Thoracic aorta (tissue), 2 donors: ENCODE measurements at regions not wholly inside any gene's neighbourhood (a gene's known extent, or its start where the extent isn't known, plus 50 kb on each side); places are given as distances from the start of the nearest gene placed in this dataset.

Experiments used
- ATAC-seq: fragments of 150-250 bp; one replicate; pipeline ENCODE4 v1.8.0; 2017; ENCODE audit warnings: low read depth; ENCODE audit not compliant: insufficient number of reproducible peaks, low FRiP score
- DNase-seq: peaks from one replicate; pipeline ENCODE4 v3.0.0-alpha.2; 2020; ENCODE audit warnings: low spot score
- H3K27ac ChIP-seq, 2 donors: fragments of 200-600 bp; sonication (generic); 1 replicate in 1 of 2; 2 replicates in 1 of 2; pipeline ENCODE4 v1.5.1; 2016; ENCODE audit warnings: mild to moderate bottlenecking in 2 of 2, moderate library complexity in 2 of 2
- H3K27me3 ChIP-seq: fragments of 200-600 bp; sonication (generic); replicated peaks from 2 replicates; pipeline ENCODE4 v1.6.0; 2016; ENCODE audit warnings: mild to moderate bottlenecking; ENCODE audit not compliant: insufficient read depth
- H3K36me3 ChIP-seq: fragments of 200-600 bp; sonication (generic); one replicate; pipeline ENCODE4 v1.5.1; 2016
- H3K4me1 ChIP-seq, 2 donors: fragments of 200-600 bp; sonication (generic); 1 replicate in 1 of 2; 2 replicates in 1 of 2; pipeline versions ENCODE4 v1.5.1 to v1.6.0; 2016; ENCODE audit warnings: low read depth in 2 of 2, mild to moderate bottlenecking in 1 of 2; ENCODE audit not compliant: control insufficient read depth in 1 of 2
- H3K4me3 ChIP-seq: fragments of 200-600 bp; sonication (generic); 2 replicates; pipeline ENCODE4 v1.5.1; 2016; ENCODE audit warnings: mild to moderate bottlenecking
- H3K9me3 ChIP-seq: fragments of 200-600 bp; sonication (generic); 2 replicates; pipeline ENCODE4 v1.5.1; 2016
- CTCF ChIP-seq: fragments of 200-600 bp; sonication (generic); IDR thresholded peaks from one replicate; pipeline ENCODE4 v1.5.1; 2019; ENCODE audit warnings: antibody characterized with exemption

GRCh38 chr3:72171946-72172345, 387.0 kb upstream of the PROK2 start:
- Histone ChIP-seq H3K27ac (peak overlapping the region; percentile 67 to 89), H3K36me3 (no peaks in the 10 kb centered on the region), H3K4me1 (peaks cover 27 to 59% of the 10 kb centered on the region in 2 donors), H3K27me3 (no peaks in the 10 kb centered on the region), H3K4me3 (peak overlapping the region; percentile 52), H3K9me3 (no peaks in the 10 kb centered on the region)
- ATAC-seq (no peak), DNase-seq (no peak)
- no peak for TF ChIP-seq CTCF

- Histone ChIP-seq H3K4me3 (peak overlapping the region; percentile 52), H3K36me3 (no peaks in the 10 kb centered on the region), H3K4me1 (peaks cover 23 to 54% of the 10 kb centered on the region in 2 donors), H3K27me3 (no peaks in the 10 kb centered on the region), H3K27ac (peak overlapping the region; percentile 67 to 89), H3K9me3 (no peaks in the 10 kb centered on the region)
- no peak for DNase-seq
- TF ChIP-seq CTCF = no peak
- ATAC-seq = no peak
These were observed 386.5 kb upstream of the PROK2 start for GRCh38 chr3:72171463-72171881.

- peaks cover 23 to 38% of the 10 kb centered on the region in 2 donors for H3K4me1 ChIP-seq
These were observed 384.9 kb upstream of the PROK2 start for GRCh38 chr3:72169561-72170472.

GRCh38 chr3:72169120-72169519, 384.2 kb upstream of the PROK2 start:
- no peak for TF ChIP-seq CTCF
- Histone ChIP-seq H3K27me3 (no peaks in the 10 kb centered on the region), H3K4me3 (no peak overlapping the region), H3K4me1 (peaks cover 20 to 31% of the 10 kb centered on the region in 2 donors), H3K9me3 (no peaks in the 10 kb centered on the region), H3K27ac (no peak overlapping the region), H3K36me3 (no peaks in the 10 kb centered on the region)
- DNase-seq (no peak), ATAC-seq (no peak)

More at GRCh38 chr3:72169561-72170472, 384.9 kb upstream of the PROK2 start:
- no peaks in the 10 kb centered on the region for H3K9me3 ChIP-seq
- no peaks in the 10 kb centered on the region for H3K36me3 ChIP-seq
- no peak for ATAC-seq
- no peak overlapping the region for H3K4me3 ChIP-seq
- no peak overlapping the region for H3K27ac ChIP-seq
- TF ChIP-seq CTCF = no peak
- no peak for DNase-seq
- no peaks in the 10 kb centered on the region for H3K27me3 ChIP-seq

- ATAC-seq (no peak), DNase-seq (no peak)
- Histone ChIP-seq H3K9me3 (no peaks in the 10 kb centered on the region), H3K27me3 (no peaks in the 10 kb centered on the region), H3K4me1 (peaks cover 0 to 1% of the 10 kb centered on the region in 2 donors), H3K36me3 (no peaks in the 10 kb centered on the region), H3K27ac (no peak overlapping the region), H3K4me3 (no peak overlapping the region)
- TF ChIP-seq CTCF = no peak
These were observed 380.9 kb upstream of the PROK2 start for GRCh38 chr3:72165808-72166207.
